ENCODE measurements at regions not wholly inside any gene's neighbourhood (a gene's known extent, or its start where the extent isn't known, plus 50 kb on each side); places are given as distances from the start of the nearest gene placed in this dataset.

GRCh38 chrX:109840585-109840984 is 107.5 kb upstream of the ACSL4 start:
- Histone ChIP-seq H3K36me3 (no peaks in the 10 kb centered on the region), H3K27me3 (peaks cover 0 to 19% (median 0%) of the 10 kb centered on the region in 9 donors), H3K9me3 (no peaks in the 10 kb centered on the region), H3K4me1 (peaks cover 0 to 40% (median 0%) of the 10 kb centered on the region in 12 donors), H3K4me3 (no peak overlapping the region), H3K27ac (peak overlapping the region in 8 of 12 donors; percentile 5 to 82 (median 59))
- TF ChIP-seq CTCF (IDR thresholded peaks at IDR 0.05) (no peak), POLR2A (IDR thresholded peaks at IDR 0.05) (no peak)
- WGBS, 4 donors, result 75 to 82% (median 78%) methylated on average over 3 of the region's 3 CpGs
- DNase-seq, result peak in 4 of 5 donors; percentile 19 to 47 (median 26)
- peak; percentile 61 to 91 (median 88) for ATAC-seq
- intact Hi-C loops (cut with DNase I), result no loop called here

GRCh38 chrX:109841257-109841656 is 108.2 kb upstream of the ACSL4 start:
- Histone ChIP-seq H3K9me3 (no peaks in the 10 kb centered on the region), H3K4me1 (peaks cover 0 to 40% (median 0%) of the 10 kb centered on the region in 12 donors), H3K36me3 (no peaks in the 10 kb centered on the region), H3K27ac (peak overlapping the region in 5 of 12 donors; percentile 34 to 76 (median 60)), H3K4me3 (no peak overlapping the region), H3K27me3 (peaks cover 0 to 13% (median 0%) of the 10 kb centered on the region in 9 donors)
- WGBS, 4 donors, result 85 to 95% (median 89%) methylated on average over 4 of the region's 4 CpGs
- intact Hi-C loops (cut with DNase I), result no loop called here
- TF ChIP-seq CTCF (IDR thresholded peaks at IDR 0.05) (no peak), POLR2A (IDR thresholded peaks at IDR 0.05) (no peak)
- ATAC-seq, result no peak
- DNase-seq, result no peak

GRCh38 chrX:109841869-109842579 is 109.0 kb upstream of the ACSL4 start:
- peaks cover 0 to 43% (median 0%) of the 10 kb centered on the region in 12 donors for H3K4me1 ChIP-seq
- H3K27ac ChIP-seq, result no peak overlapping the region
- H3K27me3 ChIP-seq, result peaks cover 0 to 13% (median 0%) of the 10 kb centered on the region in 9 donors
- H3K4me3 ChIP-seq, result no peak overlapping the region
- H3K36me3 ChIP-seq, result no peaks in the 10 kb centered on the region
- TF ChIP-seq POLR2A (IDR thresholded peaks at IDR 0.05) (no peak), CTCF (IDR thresholded peaks at IDR 0.05) (no peak)
- ATAC-seq (no peak), DNase-seq (no peak)
- H3K9me3 ChIP-seq, result no peaks in the 10 kb centered on the region
- 78 to 95% (median 92%) methylated on average over 4 of the region's 4 CpGs for WGBS, 4 donors
- intact Hi-C loops (cut with DNase I), result no loop called here

GRCh38 chrX:109842611-109843010 is 109.6 kb upstream of the ACSL4 start:
- Histone ChIP-seq H3K4me1 (peaks cover 0 to 49% (median 0%) of the 10 kb centered on the region in 12 donors), H3K27me3 (peaks cover 0 to 13% (median 0%) of the 10 kb centered on the region in 9 donors), H3K4me3 (no peak overlapping the region), H3K27ac (no peak overlapping the region), H3K36me3 (no peaks in the 10 kb centered on the region), H3K9me3 (no peaks in the 10 kb centered on the region)
- WGBS, 4 donors, result 68 to 91% (median 82%) methylated on average over 6 of the region's 6 CpGs
- TF ChIP-seq POLR2A (IDR thresholded peaks at IDR 0.05) (no peak), CTCF (IDR thresholded peaks at IDR 0.05) (no peak)
- intact Hi-C loops (cut with DNase I), result no loop called here
- ATAC-seq (no peak), DNase-seq (no peak)
